GM23338 (cell line): ENCODE measurements at regions not wholly inside any gene's neighbourhood (a gene's known extent, or its start where the extent isn't known, plus 50 kb on each side); places are given as distances from the start of the nearest gene placed in this dataset.

Experiments used
- CTCF ChIP-seq, 2 experiments: fragments of 200-600 bp in 1 of 2; sonication (generic) in 1 of 2; conservative IDR thresholded peaks; 2 replicates each; pipeline versions ENCODE4 v1.5.1 to v1.6.1; 2016 to 2017; ENCODE audit warnings: antibody characterized with exemption in 2 of 2, low read depth in 2 of 2, mild to moderate bottlenecking in 2 of 2, moderate library complexity in 1 of 2
- EZH2 ChIP-seq: fragments of 200-600 bp; sonication (generic); IDR thresholded peaks from one replicate; pipeline ENCODE4 v1.8.0; 2017; ENCODE audit warnings: antibody characterized with exemption, mild to moderate bottlenecking, low read depth; ENCODE audit not compliant: unreplicated experiment
- JUNB ChIP-seq: IDR thresholded peaks from one replicate; pipeline ENCODE4 v1.6.1; 2016; ENCODE audit warnings: antibody characterized with exemption; ENCODE audit not compliant: unreplicated experiment

GRCh38 chr14:56358275-56358674 is 221.3 kb upstream of the TMEM260 start:
- TF ChIP-seq CTCF (conservative IDR thresholded peaks at IDR 0.05; ENCODE audit: low read depth in 2 of 2), result no peak
- no peak for TF ChIP-seq JUNB
- TF ChIP-seq EZH2, result no peak
